ENCODE measurements at regions not wholly inside any gene's neighbourhood (a gene's known extent, or its start where the extent isn't known, plus 50 kb on each side); places are given as distances from the start of the nearest gene placed in this dataset.

- peaks cover 0 to 2% of the 10 kb centered on the region in 2 experiments; a peak in 3 of 4 replicates for H3K9me3 ChIP-seq (ENCODE audit: insufficient read depth in 2 of 2, low read depth in 1 of 2, low read length in 1 of 2)
- no peaks in the 10 kb centered on the region for H3K23me2 ChIP-seq (ENCODE audit: low read depth, low read length)
- ChIA-PET POLR2A (ENCODE audit: partially characterized antibody) (interaction anchor here (1.6 kb wide), 1 partner anchor 116 kb away, joined by 3 read pairs; the partner anchor contains the start of gene FAM120B), CTCF (ENCODE audit: partially characterized antibody) (no interaction called here)
- H3K27ac ChIP-seq (ENCODE audit: low read depth, low read length) = no peak overlapping the region
- no peak for FAIRE-seq
- no peak overlapping the region for H3K4ac ChIP-seq (replicated peaks; ENCODE audit: insufficient read length, low read depth, low read length)
- H2AK5ac ChIP-seq (ENCODE audit: low read depth, low read length) = no peak overlapping the region
- H3K9ac ChIP-seq (replicated peaks in 1 of 4; ENCODE audit: extremely low read depth in 1 of 4, low read depth in 3 of 4, low read length in 3 of 4) = no peak overlapping the region; a peak in 1 of 7 replicates
- no peak overlapping the region for H2BK12ac ChIP-seq (ENCODE audit: low read depth, low read length)
- no peak overlapping the region for H2AFZ ChIP-seq (ENCODE audit: low read length)
- H2BK120ac ChIP-seq (replicated peaks; ENCODE audit: low read depth, low read length) = no peak overlapping the region
- H2BK15ac ChIP-seq (ENCODE audit: low read length) = no peak overlapping the region
- TF ChIP-seq CHD2 (IDR thresholded peaks at IDR 0.05; ENCODE audit: low read length) (no peak), SP1 (IDR thresholded peaks at IDR 0.05; ENCODE audit: low read depth, low read length) (no peak), SIRT6 (IDR thresholded peaks at IDR 0.05; ENCODE audit: low read length) (no peak), TAF1 (IDR thresholded peaks at IDR 0.05; ENCODE audit: low read depth, low read length) (no peak), YY1 (IDR thresholded peaks at IDR 0.05; ENCODE audit: low read depth, low read length) (no peak), EGR1 (IDR thresholded peaks at IDR 0.05; ENCODE audit: borderline replicate concordance, low read depth, low read length) (no peak), SUZ12 (IDR thresholded peaks at IDR 0.05; ENCODE audit: low read length) (no peak), CBX5 (IDR thresholded peaks at IDR 0.05; ENCODE audit: low read depth, low read length) (no peak), RBBP5 (IDR thresholded peaks at IDR 0.05; ENCODE audit: borderline replicate concordance, low read depth, low read length) (no peak)
- H3K79me2 ChIP-seq (ENCODE audit: control insufficient read depth in 1 of 2, insufficient read depth in 2 of 2, low read length in 2 of 2) = no peaks in the 10 kb centered on the region
- H3K14ac ChIP-seq (ENCODE audit: insufficient read length) = no peak overlapping the region
- H3K36me3 ChIP-seq (ENCODE audit: control insufficient read depth in 2 of 4, insufficient read depth in 4 of 4, low read length in 3 of 4) = no peaks in the 10 kb centered on the region
- no peak overlapping the region for H4K8ac ChIP-seq (ENCODE audit: extremely low read depth, insufficient read depth, low read length)
- peaks cover 0 to 3% (median 0%) of the 10 kb centered on the region in 4 experiments; a peak in 1 of 7 replicates for H3K4me1 ChIP-seq (replicated peaks in 1 of 4; ENCODE audit: control insufficient read depth in 3 of 4, insufficient read depth in 4 of 4, low read length in 3 of 4)
- DNase-seq (ENCODE audit: low read depth in 1 of 2, low spot score in 2 of 2) = no peak
- H2BK20ac ChIP-seq (ENCODE audit: low read length) = no peak overlapping the region
- H4K5ac ChIP-seq (ENCODE audit: insufficient read length, low read depth, low read length) = no peak overlapping the region
- H4K20me1 ChIP-seq (replicated peaks in 1 of 2; ENCODE audit: control insufficient read depth in 1 of 2, insufficient read depth in 2 of 2, low read length in 2 of 2) = peaks cover 0 to 2% of the 10 kb centered on the region in 2 experiments
- no peak overlapping the region for H3K4me2 ChIP-seq (ENCODE audit: insufficient read depth in 1 of 2, low read depth in 2 of 2, low read length in 2 of 2)
- H3K79me1 ChIP-seq (ENCODE audit: low read depth, low read length) = no peaks in the 10 kb centered on the region
- H3K27me3 ChIP-seq (replicated peaks in 1 of 4; ENCODE audit: control insufficient read depth in 3 of 4, extremely low read depth in 1 of 4, insufficient read depth in 3 of 4, low read length in 3 of 4) = 0 out of 7 replicates have a peak, but pooled peaks cover 0 to 2% (median 0%) of the 10 kb centered on the region in 4 experiments
- no peak overlapping the region for H2BK5ac ChIP-seq (ENCODE audit: low read depth, low read length)
- H3K4me3 ChIP-seq (ENCODE audit: extremely low read depth in 1 of 4, insufficient read depth in 2 of 4, low read depth in 3 of 4, low read length in 4 of 4) = no peak overlapping the region
- 90% methylated on average over 5 of the region's 5 CpGs; no CpG with 5 or more reads in 1 of the 2 experiments for WGBS, 2 experiments (ENCODE audit: extremely low coverage in 1 of 2, insufficient coverage in 1 of 2, insufficient read length in 1 of 2, insufficient replicate concordance in 2 of 2, low coverage in 1 of 2, low lambda C conversion rate in 2 of 2, missing lambda C conversion rate in 1 of 2)
- no peak overlapping the region for H3K18ac ChIP-seq (ENCODE audit: extremely low read depth, low read length)
- H4K91ac ChIP-seq (replicated peaks; ENCODE audit: insufficient read length, low read length) = no peak overlapping the region
- no peak overlapping the region for H3K56ac ChIP-seq (replicated peaks; ENCODE audit: insufficient read length, low read depth, low read length)
- H3K23ac ChIP-seq (ENCODE audit: insufficient read length) = no peak overlapping the region
Measured at GRCh38 chr6:170190046-170190445, 100.8 kb downstream of the DLL1 start.

All from H1 (cell line).